H54 (cell line): ENCODE measurements at regions not wholly inside any gene's neighbourhood (a gene's known extent, or its start where the extent isn't known, plus 50 kb on each side); places are given as distances from the start of the nearest gene placed in this dataset.
"Not testable (repeated sequence)": the region's sequence is repeated elsewhere in the genome, so short reads cannot be mapped to it uniquely, and the experiment has no call there.

Experiments
- DNase-seq: peaks from one replicate; pipeline ENCODE4 v3.0.0; 2011; ENCODE audit warnings: low spot score, mixed read lengths; ENCODE audit not compliant: insufficient read length
- FAIRE-seq: peaks from 3 replicates; lab custom pipeline; 2011; peaks lifted over from hg19 to GRCh38; lab: Jason Lieb, UNC
- POLR2A ChIP-seq: IDR thresholded peaks from 2 replicates; pipeline ENCODE4 v1.6.1; 2011; ENCODE audit warnings: low read depth, mild to moderate bottlenecking, low read length

- no peak for DNase-seq
- FAIRE-seq = no peak
- TF ChIP-seq POLR2A = no peak
These were observed 1679.7 kb upstream of the B3GALT2 start for GRCh38 chr1:194866153-194866552.

- DNase-seq = no peak
- TF ChIP-seq POLR2A = no peak
- FAIRE-seq = no peak
These were observed 1679.0 kb upstream of the B3GALT2 start for GRCh38 chr1:194865383-194865782.

GRCh38 chr1:194862129-194862528, 1675.7 kb upstream of the B3GALT2 start:
- no peak for FAIRE-seq
- TF ChIP-seq POLR2A = no peak
- DNase-seq = no peak

GRCh38 chr1:194860248-194861201, 1674.1 kb upstream of the B3GALT2 start:
- FAIRE-seq (no peak), DNase-seq (no peak)
- no peak for TF ChIP-seq POLR2A

- not testable (repeated sequence) for DNase-seq, FAIRE-seq
These were observed 1673.2 kb upstream of the B3GALT2 start for GRCh38 chr1:194859481-194860154.

GRCh38 chr1:194858811-194859480, 1672.5 kb upstream of the B3GALT2 start:
- DNase-seq, FAIRE-seq: not testable (repeated sequence)

- DNase-seq = no peak
- TF ChIP-seq POLR2A = no peak
- FAIRE-seq = no peak
These were observed 1671.0 kb upstream of the B3GALT2 start for GRCh38 chr1:194857413-194857812.

GRCh38 chr1:194848846-194849245, 1662.4 kb upstream of the B3GALT2 start:
- FAIRE-seq (no peak), DNase-seq (no peak)
- no peak for TF ChIP-seq POLR2A

- FAIRE-seq (no peak), DNase-seq (no peak)
- TF ChIP-seq POLR2A = no peak
These were observed 1660.1 kb upstream of the B3GALT2 start for GRCh38 chr1:194846488-194846887.

- no peak for FAIRE-seq
- no peak for TF ChIP-seq POLR2A
These were observed 1656.7 kb upstream of the B3GALT2 start for GRCh38 chr1:194843077-194843476.

GRCh38 chr1:194833111-194833510, 1646.7 kb upstream of the B3GALT2 start:
- no peak for TF ChIP-seq POLR2A
- no peak for FAIRE-seq
- no peak for DNase-seq

More at GRCh38 chr1:194843077-194843476, 1656.7 kb upstream of the B3GALT2 start:
- DNase-seq = no peak

- DNase-seq, FAIRE-seq: not testable (repeated sequence)
These were observed 1645.2 kb upstream of the B3GALT2 start for GRCh38 chr1:194831595-194831994.

- DNase-seq = no peak
These were observed 1644.0 kb upstream of the B3GALT2 start for GRCh38 chr1:194830387-194830786.

GRCh38 chr1:194829492-194829891, 1643.1 kb upstream of the B3GALT2 start:
- no peak for TF ChIP-seq POLR2A
- FAIRE-seq = no peak
- no peak for DNase-seq

More at GRCh38 chr1:194830387-194830786, 1644.0 kb upstream of the B3GALT2 start:
- TF ChIP-seq POLR2A = no peak
- no peak for FAIRE-seq
